ENCODE measurements at regions not wholly inside any gene's neighbourhood (a gene's known extent, or its start where the extent isn't known, plus 50 kb on each side); places are given as distances from the start of the nearest gene placed in this dataset.

GRCh38 chr20:37593710-37594109 is 66.0 kb upstream of the BLCAP start:
- in situ Hi-C loops (cut with MboI; ENCODE audit: low sequenced_read_pairs, unreplicated experiment), result no loop called here
- no peak for DNase-seq (ENCODE audit: low spot score)
- TF ChIP-seq CTCF (IDR thresholded peaks at IDR 0.05; ENCODE audit: borderline replicate concordance, control extremely low read depth, extremely low read depth, insufficient read depth, missing control alignments), result no peak

GRCh38 chr20:37590938-37591490 is 63.3 kb upstream of the BLCAP start:
- TF ChIP-seq CTCF (IDR thresholded peaks at IDR 0.05; ENCODE audit: borderline replicate concordance, control extremely low read depth, extremely low read depth, insufficient read depth, missing control alignments), result no peak
- DNase-seq (ENCODE audit: low spot score), result no peak
- in situ Hi-C loops (cut with MboI; ENCODE audit: low sequenced_read_pairs, unreplicated experiment), result no loop called here

- no peak for DNase-seq (ENCODE audit: low spot score)
- TF ChIP-seq CTCF (IDR thresholded peaks at IDR 0.05; ENCODE audit: borderline replicate concordance, control extremely low read depth, extremely low read depth, insufficient read depth, missing control alignments), result no peak
- in situ Hi-C loops (cut with MboI; ENCODE audit: low sequenced_read_pairs, unreplicated experiment), result no loop called here
Observed at GRCh38 chr20:37586078-37586477, 58.4 kb upstream of the BLCAP start.

GRCh38 chr20:37584238-37584807 is 56.6 kb upstream of the BLCAP start:
- no peak for TF ChIP-seq CTCF (IDR thresholded peaks at IDR 0.05; ENCODE audit: borderline replicate concordance, control extremely low read depth, extremely low read depth, insufficient read depth, missing control alignments)
- in situ Hi-C loops (cut with MboI; ENCODE audit: low sequenced_read_pairs, unreplicated experiment), result no loop called here
- DNase-seq (ENCODE audit: low spot score), result no peak

GRCh38 chr20:37581246-37581645 is 53.6 kb upstream of the BLCAP start:
- no peak for TF ChIP-seq CTCF (IDR thresholded peaks at IDR 0.05; ENCODE audit: borderline replicate concordance, control extremely low read depth, extremely low read depth, insufficient read depth, missing control alignments)
- in situ Hi-C loops (cut with MboI; ENCODE audit: low sequenced_read_pairs, unreplicated experiment), result no loop called here

GRCh38 chr20:37580069-37580468 is 52.4 kb upstream of the BLCAP start:
- TF ChIP-seq CTCF (IDR thresholded peaks at IDR 0.05; ENCODE audit: borderline replicate concordance, control extremely low read depth, extremely low read depth, insufficient read depth, missing control alignments), result no peak
- in situ Hi-C loops (cut with MboI; ENCODE audit: low sequenced_read_pairs, unreplicated experiment), result no loop called here
- DNase-seq (ENCODE audit: low spot score), result no peak

More at GRCh38 chr20:37581246-37581645, 53.6 kb upstream of the BLCAP start:
- no peak for DNase-seq (ENCODE audit: low spot score)

All from GM13976 (cell line).